Neural cell (in vitro differentiated cells): ENCODE measurements at regions not wholly inside any gene's neighbourhood (a gene's known extent, or its start where the extent isn't known, plus 50 kb on each side); places are given as distances from the start of the nearest gene placed in this dataset.

Experiments
- H2AFZ ChIP-seq: fragments of 200-600, 300-800 bp; sonication (generic), shearing (Covaris generic); 2 replicates; pipeline ENCODE4 v1.6.0; 2014; ENCODE audit warnings: low read depth, mild to moderate bottlenecking, antibody characterized with exemption, low read length, moderate library complexity
- H3F3A ChIP-seq: fragments of 200-600 bp; shearing (Covaris generic); 2 replicates; pipeline ENCODE4 v1.6.1; 2016; ENCODE audit warnings: mild to moderate bottlenecking, moderate library complexity, mixed read lengths, antibody characterized with exemption, low read length; ENCODE audit not compliant: insufficient read depth, poor library complexity, severe bottlenecking
- H3K27ac ChIP-seq: fragments of 200-600, 300-800 bp; sonication (generic), shearing (Covaris generic); 2 replicates; pipeline ENCODE4 v1.5.1; 2014; ENCODE audit warnings: mild to moderate bottlenecking, low read length, moderate library complexity
- H3K27me3 ChIP-seq: fragments of 300-800, 200-600 bp; sonication (generic), shearing (Covaris generic); 2 replicates; pipeline ENCODE4 v1.6.0; 2014; ENCODE audit warnings: mild to moderate bottlenecking, low read depth, low read length, moderate library complexity; ENCODE audit not compliant: insufficient read depth
- H3K36me3 ChIP-seq: fragments of 300-800, 200-600 bp; sonication (generic), shearing (Covaris generic); 2 replicates; pipeline ENCODE4 v1.5.1; 2014; ENCODE audit warnings: mild to moderate bottlenecking, antibody characterized with exemption, low read length, moderate library complexity; ENCODE audit not compliant: insufficient read depth
- H3K4me2 ChIP-seq: fragments of 300-800, 200-600 bp; sonication (generic), shearing (Covaris generic); 2 replicates; pipeline ENCODE4 v1.6.0; 2014; ENCODE audit warnings: mild to moderate bottlenecking, low read length
- H3K4me3 ChIP-seq: fragments of 300-800, 200-600 bp; sonication (generic), shearing (Covaris generic); 2 replicates; pipeline ENCODE4 v1.5.1; 2014; ENCODE audit warnings: mild to moderate bottlenecking, low read length, moderate library complexity
- H3K79me2 ChIP-seq: fragments of 200-600 bp; shearing (Covaris generic); replicated peaks from 2 replicates; pipeline ENCODE4 v1.6.0; 2014; ENCODE audit warnings: mild to moderate bottlenecking, low read length, moderate library complexity; ENCODE audit not compliant: insufficient read depth
- H3K9ac ChIP-seq: fragments of 300-800, 200-600 bp; sonication (generic), shearing (Covaris generic); 2 replicates; pipeline ENCODE4 v1.6.1; 2016; ENCODE audit warnings: mild to moderate bottlenecking, low read length, mixed read lengths
- H3K9me2 ChIP-seq: fragments of 200-600 bp; shearing (Covaris generic); 2 replicates; pipeline ENCODE4 v1.6.1; 2016; ENCODE audit warnings: mild to moderate bottlenecking, low read length, mixed read lengths; ENCODE audit not compliant: insufficient read depth
- H3K9me3 ChIP-seq: fragments of 200-600, 300-800 bp; sonication (generic), shearing (Covaris generic); 2 replicates; pipeline ENCODE4 v1.6.1; 2016; ENCODE audit warnings: mild to moderate bottlenecking, mixed run types, low read length, moderate library complexity, mixed read lengths
- H4K20me1 ChIP-seq: fragments of 200-600 bp; shearing (Covaris generic); 2 replicates; pipeline ENCODE4 v1.6.1; 2016; ENCODE audit warnings: mild to moderate bottlenecking, mixed run types; ENCODE audit not compliant: insufficient read depth
- CTCF ChIP-seq: fragments of 450-650 bp; IDR thresholded peaks from 2 replicates; pipeline ENCODE4 v1.5.1; 2014; ENCODE audit warnings: antibody characterized with exemption, mild to moderate bottlenecking, moderate library complexity; ENCODE audit not compliant: poor library complexity, severe bottlenecking
- EP300 ChIP-seq: fragments of 450-650 bp; conservative IDR thresholded peaks from 2 replicates; pipeline ENCODE4 v1.6.1; 2014; ENCODE audit warnings: antibody characterized with exemption, mild to moderate bottlenecking, moderate library complexity; ENCODE audit not compliant: poor library complexity, severe bottlenecking
- EZH2 ChIP-seq: fragments of 200-600, 300-800 bp; shearing (Covaris generic), sonication (generic); IDR thresholded peaks from 2 replicates; pipeline ENCODE4 v1.6.1; 2014; ENCODE audit warnings: antibody characterized with exemption, low read length, borderline replicate concordance, mild to moderate bottlenecking; ENCODE audit not compliant: insufficient read depth, poor library complexity, severe bottlenecking
- MXI1 ChIP-seq: fragments of 450-650 bp; conservative IDR thresholded peaks from 2 replicates; pipeline ENCODE4 v1.6.1; 2014; ENCODE audit warnings: antibody characterized with exemption, mild to moderate bottlenecking; ENCODE audit not compliant: poor library complexity, severe bottlenecking
- POLR2AphosphoS5 ChIP-seq: IDR thresholded peaks from 2 replicates; pipeline ENCODE4 v1.6.1; 2012
- RAD21 ChIP-seq: fragments of 450-650 bp; conservative IDR thresholded peaks from 2 replicates; pipeline ENCODE4 v1.6.1; 2014; ENCODE audit warnings: antibody characterized with exemption, mild to moderate bottlenecking, moderate library complexity
- SMC3 ChIP-seq: fragments of 450-650 bp; conservative IDR thresholded peaks from 2 replicates; pipeline ENCODE4 v1.6.1; 2014; ENCODE audit warnings: antibody characterized with exemption, mild to moderate bottlenecking, moderate library complexity; ENCODE audit not compliant: poor library complexity
- TAF1 ChIP-seq: IDR thresholded peaks from 2 replicates; pipeline ENCODE4 v1.6.1; 2012; ENCODE audit warnings: low read depth
- TF ChIP-seq, protein P1 (sequence below): IDR thresholded peaks from 2 replicates; pipeline ENCODE4 v1.6.1; 2012; ENCODE audit warnings: borderline replicate concordance

GRCh38 chr5:58281189-58281588 lies 178.7 kb downstream of the PLK2 start:
- Histone ChIP-seq H3K27me3 (no peaks in the 10 kb centered on the region), H4K20me1 (no peaks in the 10 kb centered on the region), H3K36me3 (no peaks in the 10 kb centered on the region), H2AFZ (no peak overlapping the region), H3F3A (no peaks in the 10 kb centered on the region), H3K4me2 (no peak overlapping the region), H3K9me3 (no peaks in the 10 kb centered on the region), H3K9me2 (no peaks in the 10 kb centered on the region), H3K27ac (no peak overlapping the region), H3K4me3 (no peak overlapping the region), H3K79me2 (no peaks in the 10 kb centered on the region), H3K9ac (no peak overlapping the region)
- TF ChIP-seq SMC3 (no peak), RAD21 (no peak), EP300 (no peak), POLR2AphosphoS5 (no peak), TAF1 (no peak), MXI1 (no peak), EZH2 (no peak), CTCF (no peak)
- TF ChIP-seq, protein P1, sequence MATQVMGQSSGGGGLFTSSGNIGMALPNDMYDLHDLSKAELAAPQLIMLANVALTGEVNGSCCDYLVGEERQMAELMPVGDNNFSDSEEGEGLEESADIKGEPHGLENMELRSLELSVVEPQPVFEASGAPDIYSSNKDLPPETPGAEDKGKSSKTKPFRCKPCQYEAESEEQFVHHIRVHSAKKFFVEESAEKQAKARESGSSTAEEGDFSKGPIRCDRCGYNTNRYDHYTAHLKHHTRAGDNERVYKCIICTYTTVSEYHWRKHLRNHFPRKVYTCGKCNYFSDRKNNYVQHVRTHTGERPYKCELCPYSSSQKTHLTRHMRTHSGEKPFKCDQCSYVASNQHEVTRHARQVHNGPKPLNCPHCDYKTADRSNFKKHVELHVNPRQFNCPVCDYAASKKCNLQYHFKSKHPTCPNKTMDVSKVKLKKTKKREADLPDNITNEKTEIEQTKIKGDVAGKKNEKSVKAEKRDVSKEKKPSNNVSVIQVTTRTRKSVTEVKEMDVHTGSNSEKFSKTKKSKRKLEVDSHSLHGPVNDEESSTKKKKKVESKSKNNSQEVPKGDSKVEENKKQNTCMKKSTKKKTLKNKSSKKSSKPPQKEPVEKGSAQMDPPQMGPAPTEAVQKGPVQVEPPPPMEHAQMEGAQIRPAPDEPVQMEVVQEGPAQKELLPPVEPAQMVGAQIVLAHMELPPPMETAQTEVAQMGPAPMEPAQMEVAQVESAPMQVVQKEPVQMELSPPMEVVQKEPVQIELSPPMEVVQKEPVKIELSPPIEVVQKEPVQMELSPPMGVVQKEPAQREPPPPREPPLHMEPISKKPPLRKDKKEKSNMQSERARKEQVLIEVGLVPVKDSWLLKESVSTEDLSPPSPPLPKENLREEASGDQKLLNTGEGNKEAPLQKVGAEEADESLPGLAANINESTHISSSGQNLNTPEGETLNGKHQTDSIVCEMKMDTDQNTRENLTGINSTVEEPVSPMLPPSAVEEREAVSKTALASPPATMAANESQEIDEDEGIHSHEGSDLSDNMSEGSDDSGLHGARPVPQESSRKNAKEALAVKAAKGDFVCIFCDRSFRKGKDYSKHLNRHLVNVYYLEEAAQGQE, result no peak

DNA sequence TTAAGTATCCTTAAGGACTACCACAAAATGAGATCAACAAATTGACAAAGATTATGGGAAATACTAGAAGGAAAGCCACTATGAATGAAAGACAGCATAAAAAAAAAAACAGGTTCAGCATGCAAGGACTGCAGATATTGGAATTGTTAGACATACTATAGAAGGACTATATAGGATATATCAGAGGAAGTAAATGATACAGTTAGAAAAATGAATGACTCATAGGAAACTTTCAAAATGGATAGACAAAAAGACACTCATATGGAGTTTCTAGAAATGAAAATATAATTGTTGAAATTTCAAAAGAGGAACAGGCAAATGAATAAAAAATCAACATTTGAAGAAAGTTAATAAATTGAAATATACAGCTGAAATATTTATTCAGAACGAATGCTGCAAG lies 180.6 kb downstream of the PLK2 start:
- no peak overlapping the region for H3K27ac ChIP-seq
- no peak overlapping the region for H3K4me3 ChIP-seq
- H3K9ac ChIP-seq, result no peak overlapping the region
- no peaks in the 10 kb centered on the region for H4K20me1 ChIP-seq
- H3K9me2 ChIP-seq, result no peaks in the 10 kb centered on the region
- no peaks in the 10 kb centered on the region for H3F3A ChIP-seq
- no peak overlapping the region for H3K4me2 ChIP-seq
- TF ChIP-seq POLR2AphosphoS5 (no peak), SMC3 (no peak), CTCF (no peak), EZH2 (no peak), TAF1 (no peak), EP300 (no peak), MXI1 (no peak), RAD21 (no peak)
- TF ChIP-seq, protein P1, result no peak
- no peaks in the 10 kb centered on the region for H3K79me2 ChIP-seq
- H2AFZ ChIP-seq, result no peak overlapping the region
- no peaks in the 10 kb centered on the region for H3K9me3 ChIP-seq
- no peaks in the 10 kb centered on the region for H3K27me3 ChIP-seq
- H3K36me3 ChIP-seq, result no peaks in the 10 kb centered on the region
